H9 (cell line): ENCODE measurements at regions not wholly inside any gene's neighbourhood (a gene's known extent, or its start where the extent isn't known, plus 50 kb on each side); places are given as distances from the start of the nearest gene placed in this dataset.

ENCODE experiments used
- DNase-seq: peaks from one replicate; pipeline ENCODE4 v3.0.0-alpha.2; 2017
- H2AFZ ChIP-seq: one replicate; pipeline ENCODE4 v1.6.1; 2013; ENCODE audit warnings: mild to moderate bottlenecking, low read length, control low read depth, moderate library complexity
- H2AK5ac ChIP-seq: 2 replicates; pipeline ENCODE4 v1.6.1; 2013; ENCODE audit warnings: low read length, control low read depth, mixed read lengths; ENCODE audit not compliant: insufficient read length
- H2BK120ac ChIP-seq: one replicate; pipeline ENCODE4 v1.6.1; 2013; ENCODE audit warnings: low read depth, mild to moderate bottlenecking, low read length, control low read depth, inconsistent platforms; ENCODE audit not compliant: poor library complexity, severe bottlenecking
- H2BK12ac ChIP-seq: 2 replicates; pipeline ENCODE4 v1.6.1; 2013; ENCODE audit warnings: low read length, control low read depth, mixed read lengths, low read depth; ENCODE audit not compliant: insufficient read length
- H2BK15ac ChIP-seq: 2 replicates; pipeline ENCODE4 v1.6.1; 2013; ENCODE audit warnings: low read depth, low read length, control low read depth
- H2BK20ac ChIP-seq: one replicate; pipeline ENCODE4 v1.6.1; 2013; ENCODE audit warnings: low read depth, mild to moderate bottlenecking, low read length, control low read depth, inconsistent platforms; ENCODE audit not compliant: poor library complexity, severe bottlenecking
- H2BK5ac ChIP-seq: 2 replicates; pipeline ENCODE4 v1.6.1; 2013; ENCODE audit warnings: low read length, control low read depth, mixed read lengths; ENCODE audit not compliant: insufficient read length
- H3K14ac ChIP-seq: 2 replicates; pipeline ENCODE4 v1.6.1; 2013; ENCODE audit warnings: low read length, control low read depth; ENCODE audit not compliant: insufficient read depth
- H3K18ac ChIP-seq: 2 replicates; pipeline ENCODE4 v1.6.1; 2013; ENCODE audit warnings: low read depth, mild to moderate bottlenecking, mixed read lengths, low read length, control low read depth; ENCODE audit not compliant: insufficient read length
- H3K23ac ChIP-seq: 2 replicates; pipeline ENCODE4 v1.6.1; 2013; ENCODE audit warnings: low read length, control low read depth, mixed read lengths, low read depth; ENCODE audit not compliant: insufficient read length
- H3K23me2 ChIP-seq: 2 replicates; pipeline ENCODE4 v1.6.1; 2013; ENCODE audit warnings: low read depth, mild to moderate bottlenecking, mixed read lengths, low read length, control low read depth; ENCODE audit not compliant: insufficient read length, poor library complexity, severe bottlenecking
- H3K27ac ChIP-seq: 2 replicates; pipeline ENCODE4 v1.5.1; 2013; ENCODE audit warnings: low read length, control low read depth, mixed read lengths, low read depth; ENCODE audit not compliant: insufficient read length
- H3K27me3 ChIP-seq: 2 replicates; pipeline ENCODE4 v1.6.1; 2013; ENCODE audit warnings: low read length, control low read depth, inconsistent platforms; ENCODE audit not compliant: insufficient read depth
- H3K4ac ChIP-seq: 2 replicates; pipeline ENCODE4 v1.6.1; 2013; ENCODE audit warnings: low read depth, mild to moderate bottlenecking, control low read depth, inconsistent platforms, low read length, moderate library complexity
- H3K4me1 ChIP-seq: 2 replicates; pipeline ENCODE4 v1.6.1; 2013; ENCODE audit warnings: low read length, control low read depth, inconsistent platforms; ENCODE audit not compliant: insufficient read depth
- H3K4me2 ChIP-seq: 2 replicates; pipeline ENCODE4 v1.6.1; 2013; ENCODE audit warnings: low read length, control low read depth, mixed read lengths; ENCODE audit not compliant: insufficient read length, insufficient read depth
- H3K56ac ChIP-seq: 2 replicates; pipeline ENCODE4 v1.6.1; 2013; ENCODE audit warnings: low read depth, mild to moderate bottlenecking, mixed read lengths, low read length, control low read depth; ENCODE audit not compliant: insufficient read length
- H3K79me1 ChIP-seq: 2 replicates; pipeline ENCODE4 v1.6.1; 2013; ENCODE audit warnings: low read depth, mild to moderate bottlenecking, moderate library complexity, low read length, control low read depth, inconsistent platforms; ENCODE audit not compliant: insufficient read depth, poor library complexity, severe bottlenecking
- H3K79me2 ChIP-seq: 2 replicates; pipeline ENCODE4 v1.6.1; 2013; ENCODE audit warnings: low read length, control low read depth, inconsistent platforms; ENCODE audit not compliant: insufficient read depth
- H3K9ac ChIP-seq: 2 replicates; pipeline ENCODE4 v1.6.1; 2013; ENCODE audit warnings: low read length, control low read depth, mixed read lengths; ENCODE audit not compliant: insufficient read length; ENCODE audit errors: extremely low read depth
- H3K9me3 ChIP-seq: one replicate; pipeline ENCODE4 v1.6.1; 2013; ENCODE audit warnings: low read depth, low read length, inconsistent platforms; ENCODE audit not compliant: control insufficient read depth
- H3T11ph ChIP-seq: one replicate; pipeline ENCODE4 v1.6.1; 2013; ENCODE audit warnings: mild to moderate bottlenecking, low read length, control low read depth, inconsistent platforms
- H4K20me1 ChIP-seq: one replicate; pipeline ENCODE4 v1.6.1; 2013; ENCODE audit not compliant: control insufficient read depth, insufficient read length, insufficient read depth
- H4K5ac ChIP-seq: 2 replicates; pipeline ENCODE4 v1.6.1; 2013; ENCODE audit warnings: low read depth, mild to moderate bottlenecking, mixed read lengths, low read length, control low read depth; ENCODE audit not compliant: insufficient read length
- H4K8ac ChIP-seq: replicated peaks from 2 replicates; pipeline ENCODE4 v1.6.1; 2013; ENCODE audit warnings: low read length, control low read depth, mixed read lengths, low read depth; ENCODE audit not compliant: insufficient read length
- H4K91ac ChIP-seq: 2 replicates; pipeline ENCODE4 v1.6.1; 2013; ENCODE audit warnings: low read depth, mild to moderate bottlenecking, moderate library complexity, mixed read lengths, low read length, control low read depth; ENCODE audit not compliant: insufficient read length
- H3K27ac Mint-ChIP-seq, 3 experiments: 2 replicates in 2 of 3; 3 replicates in 1 of 3; pipeline ENCODE4 v1.8.0; 2020 to 2021; ENCODE audit warnings: mixed read lengths in 3 of 3, mild to moderate bottlenecking in 1 of 3, moderate library complexity in 1 of 3
- H3K27me3 Mint-ChIP-seq: 2 replicates; pipeline ENCODE4 v1.8.0; 2021; ENCODE audit warnings: low read depth, mild to moderate bottlenecking, moderate library complexity, mixed read lengths
- H3K36me3 Mint-ChIP-seq, 3 experiments: 2 replicates in 2 of 3; 3 replicates in 1 of 3; pipeline ENCODE4 v1.8.0; 2020 to 2021; ENCODE audit warnings: low read depth in 3 of 3, mixed read lengths in 3 of 3; ENCODE audit not compliant: insufficient read depth in 1 of 3
- H3K4me1 Mint-ChIP-seq, 2 experiments: 2 replicates each; pipeline ENCODE4 v1.8.0; 2020; ENCODE audit warnings: mixed read lengths in 2 of 2
- H3K4me3 Mint-ChIP-seq, 2 experiments: 2 replicates in 1 of 2; 3 replicates in 1 of 2; pipeline ENCODE4 v1.8.0; 2020 to 2021; ENCODE audit warnings: mild to moderate bottlenecking in 2 of 2, mixed read lengths in 2 of 2, moderate library complexity in 1 of 2
- H3K9me3 Mint-ChIP-seq, 2 experiments: 2 replicates in 1 of 2; 3 replicates in 1 of 2; pipeline ENCODE4 v1.8.0; 2020; ENCODE audit warnings: mild to moderate bottlenecking in 2 of 2, mixed read lengths in 2 of 2, moderate library complexity in 1 of 2
- TF ChIP-seq, protein P1 (sequence below): fragments of 200-600 bp; sonication (generic); conservative IDR thresholded peaks from 3 replicates; pipeline ENCODE4 v1.8.0; 2021; ENCODE audit warnings: antibody characterized with exemption, mild to moderate bottlenecking

DNA sequence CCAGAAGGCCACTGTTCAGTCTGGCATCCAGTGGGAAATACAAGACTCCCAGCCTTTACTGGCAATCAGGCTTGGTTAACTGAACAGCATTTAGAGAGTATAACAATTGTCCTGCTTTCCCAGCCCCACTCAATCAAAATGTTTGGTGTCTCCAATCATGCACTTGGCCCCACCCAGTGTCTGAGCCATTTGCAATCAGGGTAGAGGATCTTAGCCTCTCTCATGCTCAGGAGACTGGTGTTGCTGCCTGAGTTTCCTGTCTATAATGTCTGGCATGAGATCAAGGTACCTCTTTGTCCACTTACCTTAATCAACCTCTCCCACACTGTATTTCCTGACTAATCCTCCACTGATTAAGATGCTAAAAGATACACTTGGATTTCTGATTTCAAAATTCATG is 290.2 kb upstream of the GHITM start:
- H2BK15ac ChIP-seq: no peak overlapping the region
- H3K23me2 ChIP-seq: no peaks in the 10 kb centered on the region
- no peak overlapping the region for H3K56ac ChIP-seq
- no peak overlapping the region for H2AFZ ChIP-seq
- no peak overlapping the region for H4K8ac ChIP-seq
- H3K4me1 ChIP-seq: no peaks in the 10 kb centered on the region
- Mint-ChIP-seq H3K9me3 (peaks cover 3 to 10% of the 10 kb centered on the region in 2 experiments; a peak in 2 of 5 replicates), H3K4me3 (no peak overlapping the region), H3K4me1 (no peaks in the 10 kb centered on the region), H3K27ac (no peak overlapping the region), H3K36me3 (no peaks in the 10 kb centered on the region), H3K27me3 (no peaks in the 10 kb centered on the region)
- H3K4me2 ChIP-seq: no peak overlapping the region
- no peak overlapping the region for H2AK5ac ChIP-seq
- no peaks in the 10 kb centered on the region for H4K20me1 ChIP-seq
- H3K9me3 ChIP-seq: no peaks in the 10 kb centered on the region
- no peak overlapping the region for H3K14ac ChIP-seq
- no peak overlapping the region for H2BK20ac ChIP-seq
- DNase-seq: no peak
- H2BK5ac ChIP-seq: no peak overlapping the region
- H3T11ph ChIP-seq: no peak overlapping the region
- H3K18ac ChIP-seq: no peak overlapping the region
- H3K79me1 ChIP-seq: no peaks in the 10 kb centered on the region
- no peak overlapping the region for H4K91ac ChIP-seq
- no peak overlapping the region for H2BK12ac ChIP-seq
- no peak overlapping the region for H3K23ac ChIP-seq
- TF ChIP-seq, protein P1, sequence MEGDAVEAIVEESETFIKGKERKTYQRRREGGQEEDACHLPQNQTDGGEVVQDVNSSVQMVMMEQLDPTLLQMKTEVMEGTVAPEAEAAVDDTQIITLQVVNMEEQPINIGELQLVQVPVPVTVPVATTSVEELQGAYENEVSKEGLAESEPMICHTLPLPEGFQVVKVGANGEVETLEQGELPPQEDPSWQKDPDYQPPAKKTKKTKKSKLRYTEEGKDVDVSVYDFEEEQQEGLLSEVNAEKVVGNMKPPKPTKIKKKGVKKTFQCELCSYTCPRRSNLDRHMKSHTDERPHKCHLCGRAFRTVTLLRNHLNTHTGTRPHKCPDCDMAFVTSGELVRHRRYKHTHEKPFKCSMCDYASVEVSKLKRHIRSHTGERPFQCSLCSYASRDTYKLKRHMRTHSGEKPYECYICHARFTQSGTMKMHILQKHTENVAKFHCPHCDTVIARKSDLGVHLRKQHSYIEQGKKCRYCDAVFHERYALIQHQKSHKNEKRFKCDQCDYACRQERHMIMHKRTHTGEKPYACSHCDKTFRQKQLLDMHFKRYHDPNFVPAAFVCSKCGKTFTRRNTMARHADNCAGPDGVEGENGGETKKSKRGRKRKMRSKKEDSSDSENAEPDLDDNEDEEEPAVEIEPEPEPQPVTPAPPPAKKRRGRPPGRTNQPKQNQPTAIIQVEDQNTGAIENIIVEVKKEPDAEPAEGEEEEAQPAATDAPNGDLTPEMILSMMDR: no peak
- no peaks in the 10 kb centered on the region for H3K79me2 ChIP-seq
- no peak overlapping the region for H3K27ac ChIP-seq
- H2BK120ac ChIP-seq: no peak overlapping the region
- H3K4ac ChIP-seq: no peak overlapping the region
- no peak overlapping the region for H3K9ac ChIP-seq
- H4K5ac ChIP-seq: no peak overlapping the region
- no peaks in the 10 kb centered on the region for H3K27me3 ChIP-seq
